K562 (cell line): ENCODE measurements at regions not wholly inside any gene's neighbourhood (a gene's known extent, or its start where the extent isn't known, plus 50 kb on each side); places are given as distances from the start of the nearest gene placed in this dataset.

ENCODE experiments used
- ATAC-seq: fragments of 200-7000 bp; cut with Tn5 transposase; 3 replicates; pipeline ENCODE4 v1.9.1; 2020; ENCODE audit warnings: moderate library complexity
- BruUV-seq: library from RNA; stranded (reverse); fragments of 400-500 nt; replicated peaks from 2 replicates; lab custom pipeline; 2021; lab: Mats Ljungman, UMichigan
- CTCF ChIA-PET: fragments of 300-600 bp; formaldehyde crosslinking; extraction: SDS; loops from one replicate; lab custom pipeline; 2021; ENCODE audit warnings: low intra/inter-chr PET ratio; lab: Yijun Ruan, JAX
- POLR2A ChIA-PET: fragments of 300-600, 350-650 bp; sonication (Branson Sonifier 250); formaldehyde crosslinking; extraction: SDS; loops from one replicate; lab custom pipeline; 2021; ENCODE audit warnings: antibody characterized with exemption, inconsistent platforms; lab: Yijun Ruan, JAX
- DNase-seq, 4 experiments: peaks; one replicate each; pipeline versions ENCODE4 v3.0.0 to v3.0.0-alpha.2; 2011 to 2018; ENCODE audit warnings: low spot score in 3 of 4, mixed read lengths in 3 of 4; ENCODE audit errors: extremely low read depth in 1 of 4
- FAIRE-seq: peaks from 2 replicates; lab custom pipeline; 2011; peaks lifted over from hg19 to GRCh38; lab: Jason Lieb, UNC
- H2AFZ ChIP-seq: 2 replicates; pipeline ENCODE4 v1.6.0; 2011; ENCODE audit warnings: low read depth, low read length, control low read depth, inconsistent platforms
- H3K27ac ChIP-seq: fragments of 200-600 bp; 3 replicates; pipeline ENCODE4 v1.8.0; 2011; ENCODE audit warnings: low read depth, mild to moderate bottlenecking, control low read depth, inconsistent platforms, low read length, moderate library complexity, mixed read lengths; ENCODE audit errors: extremely low read depth
- H3K27me3 ChIP-seq, 2 experiments: fragments of 300-600 bp in 1 of 2; 2 replicates in 1 of 2; 3 replicates in 1 of 2; pipeline versions ENCODE4 v1.6.0 to v1.8.0; 2011; ENCODE audit warnings: inconsistent platforms in 2 of 2, low read length in 2 of 2, mild to moderate bottlenecking in 1 of 2, mixed read lengths in 1 of 2, moderate library complexity in 1 of 2; ENCODE audit not compliant: control insufficient read depth in 2 of 2, insufficient read depth in 2 of 2
- H3K36me3 ChIP-seq: fragments of 300-600 bp; 3 replicates; pipeline ENCODE4 v1.8.0; 2011; ENCODE audit warnings: mild to moderate bottlenecking, low read length, inconsistent platforms; ENCODE audit not compliant: control insufficient read depth, insufficient read depth
- H3K4me1 ChIP-seq, 2 experiments: fragments of 200-600 bp in 1 of 2; replicated peaks in 1 of 2; 2 replicates in 1 of 2; 3 replicates in 1 of 2; pipeline versions ENCODE4 v1.5.1 to v1.8.0; 2011; ENCODE audit warnings: inconsistent platforms in 2 of 2, low read length in 2 of 2, mild to moderate bottlenecking in 1 of 2, mixed read lengths in 1 of 2, moderate library complexity in 1 of 2; ENCODE audit not compliant: control insufficient read depth in 2 of 2, insufficient read depth in 2 of 2
- H3K4me2 ChIP-seq: 2 replicates; pipeline ENCODE4 v1.6.1; 2011; ENCODE audit warnings: low read length, control low read depth, inconsistent platforms, mixed read lengths; ENCODE audit not compliant: insufficient read depth
- H3K4me3 ChIP-seq: fragments of 200-600 bp; sonication (generic), shearing (Covaris generic); 2 replicates; pipeline ENCODE4 v1.5.1; 2016; ENCODE audit warnings: control low read depth, inconsistent platforms
- H3K79me2 ChIP-seq: fragments of 200-600 bp; 3 replicates; pipeline ENCODE4 v1.8.0; 2011; ENCODE audit warnings: low read length, inconsistent platforms; ENCODE audit not compliant: control insufficient read depth, insufficient read depth
- H3K9ac ChIP-seq, 2 experiments: 2 replicates each; pipeline versions ENCODE4 v1.6.0 to v1.6.1; 2011; ENCODE audit warnings: low read depth in 2 of 2, low read length in 2 of 2, control low read depth in 1 of 2, inconsistent platforms in 1 of 2, mild to moderate bottlenecking in 1 of 2, mixed read lengths in 1 of 2; ENCODE audit not compliant: insufficient read depth in 1 of 2
- H3K9me1 ChIP-seq: one replicate; pipeline ENCODE4 v1.6.0; 2011; ENCODE audit warnings: inconsistent platforms, mild to moderate bottlenecking, low read length, moderate library complexity; ENCODE audit not compliant: control insufficient read depth, insufficient read depth
- H3K9me3 ChIP-seq: replicated peaks from 2 replicates; pipeline ENCODE4 v1.5.1; 2011; ENCODE audit warnings: low read depth, low read length, inconsistent platforms; ENCODE audit not compliant: control insufficient read depth, insufficient read depth
- H4K20me1 ChIP-seq: replicated peaks from 2 replicates; pipeline ENCODE4 v1.6.1; 2011; ENCODE audit warnings: low read length, inconsistent platforms, mixed read lengths; ENCODE audit not compliant: control insufficient read depth, insufficient read depth
- RBM15 ChIP-seq: fragments of 200-400 bp; formaldehyde crosslinking; IDR thresholded peaks from 2 replicates; pipeline ENCODE4 v1.6.1; 2018; ENCODE audit warnings: mild to moderate bottlenecking, low read length, moderate library complexity; ENCODE audit not compliant: insufficient read depth
- SAFB2 ChIP-seq: fragments of 200-400 bp; formaldehyde crosslinking; IDR thresholded peaks from 2 replicates; pipeline ENCODE4 v1.6.1; 2018; ENCODE audit warnings: borderline replicate concordance, low read length, low read depth, moderate library complexity; ENCODE audit not compliant: severe bottlenecking
- WGBS: fragments of 100-300 bp; shearing (Covaris generic); methylation state at CpG from one replicate; pipeline ENCODE4 v1.1.6; 2016; ENCODE audit warnings: low coverage, mixed read lengths; ENCODE audit not compliant: insufficient coverage; ENCODE audit errors: missing lambda C conversion rate; 5-methylcytosine and 5-hydroxymethylcytosine counted together
- in situ Hi-C: fragments of 300-500 bp; cut with MboI; formaldehyde crosslinking; loops from 4 replicates; pipeline ENCODE4 v1.15.0; 2018; ENCODE audit warnings: inconsistent platforms, mixed read lengths
- intact Hi-C: fragments of 100-400 bp; cut with micrococcal nuclease; formaldehyde crosslinking; loops from 2 replicates; pipeline ENCODE4 v1.14.2; 2022
- TF ChIP-seq, protein P1 (sequence below): IDR thresholded peaks from 3 replicates; pipeline ENCODE4 v1.6.1; 2011; ENCODE audit warnings: borderline replicate concordance, mild to moderate bottlenecking, moderate library complexity; ENCODE audit not compliant: insufficient read length; ENCODE audit errors: extremely low read depth
- TF ChIP-seq, protein P2 (sequence below): fragments of 150-350 bp; conservative IDR thresholded peaks from 2 replicates; pipeline ENCODE4 v1.6.1; 2014; ENCODE audit warnings: low read length

- CTCF ChIA-PET = no interaction called here
- H3K27me3 ChIP-seq = peaks cover 5 to 10% of the 10 kb centered on the region in 2 experiments; a peak in 4 of 5 replicates
- no peaks in the 10 kb centered on the region for H3K9me1 ChIP-seq
- TF ChIP-seq, protein P1, sequence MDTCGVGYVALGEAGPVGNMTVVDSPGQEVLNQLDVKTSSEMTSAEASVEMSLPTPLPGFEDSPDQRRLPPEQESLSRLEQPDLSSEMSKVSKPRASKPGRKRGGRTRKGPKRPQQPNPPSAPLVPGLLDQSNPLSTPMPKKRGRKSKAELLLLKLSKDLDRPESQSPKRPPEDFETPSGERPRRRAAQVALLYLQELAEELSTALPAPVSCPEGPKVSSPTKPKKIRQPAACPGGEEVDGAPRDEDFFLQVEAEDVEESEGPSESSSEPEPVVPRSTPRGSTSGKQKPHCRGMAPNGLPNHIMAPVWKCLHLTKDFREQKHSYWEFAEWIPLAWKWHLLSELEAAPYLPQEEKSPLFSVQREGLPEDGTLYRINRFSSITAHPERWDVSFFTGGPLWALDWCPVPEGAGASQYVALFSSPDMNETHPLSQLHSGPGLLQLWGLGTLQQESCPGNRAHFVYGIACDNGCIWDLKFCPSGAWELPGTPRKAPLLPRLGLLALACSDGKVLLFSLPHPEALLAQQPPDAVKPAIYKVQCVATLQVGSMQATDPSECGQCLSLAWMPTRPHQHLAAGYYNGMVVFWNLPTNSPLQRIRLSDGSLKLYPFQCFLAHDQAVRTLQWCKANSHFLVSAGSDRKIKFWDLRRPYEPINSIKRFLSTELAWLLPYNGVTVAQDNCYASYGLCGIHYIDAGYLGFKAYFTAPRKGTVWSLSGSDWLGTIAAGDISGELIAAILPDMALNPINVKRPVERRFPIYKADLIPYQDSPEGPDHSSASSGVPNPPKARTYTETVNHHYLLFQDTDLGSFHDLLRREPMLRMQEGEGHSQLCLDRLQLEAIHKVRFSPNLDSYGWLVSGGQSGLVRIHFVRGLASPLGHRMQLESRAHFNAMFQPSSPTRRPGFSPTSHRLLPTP = no peak
- TF ChIP-seq SAFB2 = no peak
- TF ChIP-seq, protein P2, sequence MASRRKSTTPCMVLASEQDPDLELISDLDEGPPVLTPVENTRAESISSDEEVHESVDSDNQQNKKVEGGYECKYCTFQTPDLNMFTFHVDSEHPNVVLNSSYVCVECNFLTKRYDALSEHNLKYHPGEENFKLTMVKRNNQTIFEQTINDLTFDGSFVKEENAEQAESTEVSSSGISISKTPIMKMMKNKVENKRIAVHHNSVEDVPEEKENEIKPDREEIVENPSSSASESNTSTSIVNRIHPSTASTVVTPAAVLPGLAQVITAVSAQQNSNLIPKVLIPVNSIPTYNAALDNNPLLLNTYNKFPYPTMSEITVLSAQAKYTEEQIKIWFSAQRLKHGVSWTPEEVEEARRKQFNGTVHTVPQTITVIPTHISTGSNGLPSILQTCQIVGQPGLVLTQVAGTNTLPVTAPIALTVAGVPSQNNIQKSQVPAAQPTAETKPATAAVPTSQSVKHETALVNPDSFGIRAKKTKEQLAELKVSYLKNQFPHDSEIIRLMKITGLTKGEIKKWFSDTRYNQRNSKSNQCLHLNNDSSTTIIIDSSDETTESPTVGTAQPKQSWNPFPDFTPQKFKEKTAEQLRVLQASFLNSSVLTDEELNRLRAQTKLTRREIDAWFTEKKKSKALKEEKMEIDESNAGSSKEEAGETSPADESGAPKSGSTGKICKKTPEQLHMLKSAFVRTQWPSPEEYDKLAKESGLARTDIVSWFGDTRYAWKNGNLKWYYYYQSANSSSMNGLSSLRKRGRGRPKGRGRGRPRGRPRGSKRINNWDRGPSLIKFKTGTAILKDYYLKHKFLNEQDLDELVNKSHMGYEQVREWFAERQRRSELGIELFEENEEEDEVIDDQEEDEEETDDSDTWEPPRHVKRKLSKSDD = no peak
- no peak for TF ChIP-seq RBM15
- no peak overlapping the region for H3K9ac ChIP-seq
- DNase-seq (no peak), FAIRE-seq (no peak), ATAC-seq (no peak)
- no peaks in the 10 kb centered on the region for H3K79me2 ChIP-seq
- H3K9me3 ChIP-seq = no peaks in the 10 kb centered on the region
- H4K20me1 ChIP-seq = no peaks in the 10 kb centered on the region
- no peak overlapping the region for H3K27ac ChIP-seq
- H3K4me2 ChIP-seq = no peak overlapping the region
- no peaks in the 10 kb centered on the region for H3K36me3 ChIP-seq
- POLR2A ChIA-PET = interaction anchor here (0.7 kb wide), 1 partner anchor 10 kb away, joined by 3 read pairs; no protein-coding TSS in a partner anchor
- H2AFZ ChIP-seq = no peak overlapping the region
- intact Hi-C loops = no loop called here
- BruUV-seq = no TSS peak
- WGBS = 4% methylated on average over 3 of the region's 3 CpGs
- H3K4me3 ChIP-seq = no peak overlapping the region
- in situ Hi-C loops = no loop called here
- no peaks in the 10 kb centered on the region for H3K4me1 ChIP-seq
Measured at GRCh38 chr12:69102856-69103255, 136.5 kb upstream of the CPSF6 start.
